ENCODE measurements at regions not wholly inside any gene's neighbourhood (a gene's known extent, or its start where the extent isn't known, plus 50 kb on each side); places are given as distances from the start of the nearest gene placed in this dataset.

- DNase-seq = no peak
These were observed 273.3 kb upstream of the ZPLD1 start for GRCh38 chr3:102161384-102162006.

- no peak for DNase-seq
These were observed 272.6 kb upstream of the ZPLD1 start for GRCh38 chr3:102162251-102162650.

- no peak for DNase-seq
These were observed 271.6 kb upstream of the ZPLD1 start for GRCh38 chr3:102163039-102163817.

- no peak for DNase-seq
These were observed 271.0 kb upstream of the ZPLD1 start for GRCh38 chr3:102163818-102164154.

GRCh38 chr3:102165367-102165766 is 269.4 kb upstream of the ZPLD1 start:
- DNase-seq = no peak

GRCh38 chr3:102169915-102170479 is 264.8 kb upstream of the ZPLD1 start:
- DNase-seq = no peak

GRCh38 chr3:102170545-102170944 is 264.3 kb upstream of the ZPLD1 start:
- DNase-seq = no peak

GRCh38 chr3:102174312-102174712 is 260.5 kb upstream of the ZPLD1 start:
- no peak for DNase-seq

- no peak for DNase-seq
These were observed 259.9 kb upstream of the ZPLD1 start for GRCh38 chr3:102174832-102175374.

- no peak for DNase-seq
These were observed 258.3 kb upstream of the ZPLD1 start for GRCh38 chr3:102176333-102177050.

GRCh38 chr3:102177075-102177755 is 257.6 kb upstream of the ZPLD1 start:
- no peak for DNase-seq

GRCh38 chr3:102178817-102179216 is 256.0 kb upstream of the ZPLD1 start:
- DNase-seq = no peak

GRCh38 chr3:102179326-102180177 is 255.3 kb upstream of the ZPLD1 start:
- DNase-seq = no peak

- no peak for DNase-seq
These were observed 254.4 kb upstream of the ZPLD1 start for GRCh38 chr3:102180280-102180931.

- no peak for DNase-seq
These were observed 253.5 kb upstream of the ZPLD1 start for GRCh38 chr3:102181175-102181920.

GRCh38 chr3:102182162-102182561 is 252.7 kb upstream of the ZPLD1 start:
- no peak for DNase-seq

- DNase-seq = no peak
These were observed 251.6 kb upstream of the ZPLD1 start for GRCh38 chr3:102183186-102183585.

- DNase-seq = no peak
These were observed 251.2 kb upstream of the ZPLD1 start for GRCh38 chr3:102183623-102184022.

- no peak for DNase-seq
These were observed 245.3 kb upstream of the ZPLD1 start for GRCh38 chr3:102189541-102189940.

GRCh38 chr3:102189956-102190723 is 244.7 kb upstream of the ZPLD1 start:
- no peak for DNase-seq

Data from stimulated activated CD8-positive, alpha-beta memory T cell treated with anti-CD3 and anti-CD28 coated beads, Interleukin-4, amount 100 ng/mL, for 48 hours (primary cell).